Spleen (tissue), 11 donors: ENCODE measurements at regions not wholly inside any gene's neighbourhood (a gene's known extent, or its start where the extent isn't known, plus 50 kb on each side); places are given as distances from the start of the nearest gene placed in this dataset.

Experiments
- DNase-seq: peaks from one replicate; pipeline ENCODE4 v3.0.0-alpha.2; 2020
- H3K27ac ChIP-seq, 8 donors: fragments of 200-600 bp; sonication (generic) in 7 of 8; 1 replicate in 4 of 8; 2 replicates in 4 of 8; pipeline versions ENCODE4 v1.5.0 to v1.8.0; 2016 to 2021; ENCODE audit warnings: inconsistent platforms in 4 of 8, mild to moderate bottlenecking in 4 of 8, moderate library complexity in 1 of 8
- H3K27me3 ChIP-seq, 7 donors: fragments of 200-600 bp; sonication (generic) in 6 of 7; replicated peaks in 1 of 7; 1 replicate in 4 of 7; 2 replicates in 3 of 7; pipeline versions ENCODE4 v1.5.0 to v1.8.0; 2016 to 2021; ENCODE audit warnings: inconsistent platforms in 3 of 7, mild to moderate bottlenecking in 1 of 7
- H3K36me3 ChIP-seq, 6 donors: fragments of 200-600 bp; sonication (generic) in 5 of 6; 1 replicate in 4 of 6; 2 replicates in 2 of 6; pipeline versions ENCODE4 v1.5.0 to v1.8.0; 2016 to 2021; ENCODE audit warnings: inconsistent platforms in 2 of 6
- H3K4me1 ChIP-seq, 6 donors: fragments of 200-600 bp; sonication (generic) in 5 of 6; 1 replicate in 3 of 6; 2 replicates in 3 of 6; pipeline versions ENCODE4 v1.5.0 to v1.8.0; 2016 to 2021; ENCODE audit warnings: inconsistent platforms in 3 of 6
- H3K4me3 ChIP-seq, 8 donors: fragments of 200-600 bp; sonication (generic) in 7 of 8; 1 replicate in 4 of 8; 2 replicates in 4 of 8; pipeline versions ENCODE4 v1.5.0 to v1.8.0; 2016 to 2021; ENCODE audit warnings: inconsistent platforms in 4 of 8, mild to moderate bottlenecking in 4 of 8, moderate library complexity in 2 of 8
- H3K9me3 ChIP-seq, 8 donors: fragments of 200-600 bp; sonication (generic) in 7 of 8; 1 replicate in 4 of 8; 2 replicates in 4 of 8; pipeline versions ENCODE4 v1.5.0 to v1.8.0; 2016 to 2021; ENCODE audit warnings: inconsistent platforms in 4 of 8
- POLR2A ChIP-seq, 3 donors: fragments of 450-650 bp; IDR thresholded peaks; one replicate each; pipeline ENCODE4 v1.5.1; 2017; ENCODE audit warnings: antibody characterized with exemption in 3 of 3, mild to moderate bottlenecking in 1 of 3
- POLR2AphosphoS5 ChIP-seq, 3 donors: sonication (generic); formaldehyde crosslinking; IDR thresholded peaks; one replicate each; pipeline ENCODE4 v1.5.1; 2017; ENCODE audit warnings: antibody characterized with exemption in 3 of 3
- WGBS, 5 donors: extraction: QIAGEN DNeasy Blood & Tissue Kit in 3 of 5; methylation state at CpG; one replicate each; pipeline versions ENCODE4 v1.1.5 to v1.1.7; 2013 to 2018; 5-methylcytosine and 5-hydroxymethylcytosine counted together
- intact Hi-C: fragments of 100-400 bp; cut with DNase I; formaldehyde crosslinking; loops from one replicate; pipeline ENCODE4 v1.15.0; 2023; ENCODE audit warnings: low total_unique reads
- TF ChIP-seq, protein P1 (sequence below), 11 experiments: fragments of 200-600 bp in 7 of 11; fragments of 450-650 bp in 4 of 11; sonication (generic) in 4 of 11; IDR thresholded peaks in 8 of 11; conservative IDR thresholded peaks in 3 of 11; 1 replicate in 7 of 11; 2 replicates in 4 of 11; pipeline versions ENCODE4 v1.4.0 to v1.8.0; 2016 to 2021; ENCODE audit warnings: antibody characterized with exemption in 11 of 11, inconsistent platforms in 4 of 11, mild to moderate bottlenecking in 1 of 11
- donor health status: healthy with polysubstance abuse.
- donor health status: DM: no; HTN: no; CAD: no; lungs with moderate emphysema.
- donor health status: DM: no; HTN: no; CAD: no.
- donor health status: Bipolar disorder and iron deficiency.
- donor health status: healthy.
- donor health status: DM: no; HTN: no; CAD: no.
- donor health status: DM: yes; HTN: yes; CAD: no.

DNA sequence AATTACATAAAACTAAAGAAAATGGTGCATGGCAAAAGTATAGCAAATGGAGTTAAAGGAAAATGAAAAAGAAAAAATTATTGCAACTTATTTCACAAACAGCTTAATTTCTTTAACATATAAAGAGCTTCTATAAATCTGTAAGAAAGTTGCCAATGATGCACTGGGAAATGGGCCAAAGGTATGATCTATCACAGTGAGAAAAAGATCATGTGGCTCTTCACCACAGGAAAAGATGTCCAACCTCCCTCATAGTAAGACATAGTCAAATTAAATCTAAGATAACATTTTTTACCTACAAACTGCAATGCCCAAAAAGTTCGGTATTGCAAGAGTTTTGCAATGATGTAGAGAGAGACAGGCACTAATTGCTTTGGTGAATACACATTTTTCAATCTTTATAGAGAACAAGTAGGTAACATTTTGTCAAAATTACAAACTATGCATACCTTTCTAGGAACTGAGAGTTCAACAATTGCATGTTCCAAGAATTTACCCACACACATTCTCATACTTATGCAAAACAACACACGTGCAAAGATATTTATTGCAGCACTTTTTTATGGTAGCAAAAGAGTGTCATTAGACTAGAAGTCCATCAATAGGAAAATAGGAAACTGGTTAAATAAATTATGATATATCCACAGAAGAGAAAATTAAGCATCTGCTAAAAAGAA, 372.6 kb downstream of the QKI start:
- no peaks in the 10 kb centered on the region for H3K9me3 ChIP-seq
- H3K36me3 ChIP-seq: no peaks in the 10 kb centered on the region
- peaks cover 0 to 11% (median 3%) of the 10 kb centered on the region in 6 donors for H3K4me1 ChIP-seq
- H3K27ac ChIP-seq: no peak overlapping the region
- WGBS, 5 donors: 41 to 62% (median 57%) methylated on average over 2 of the region's 2 CpGs
- DNase-seq: no peak
- H3K4me3 ChIP-seq: no peak overlapping the region
- intact Hi-C loops: no loop called here
- no peaks in the 10 kb centered on the region for H3K27me3 ChIP-seq
- TF ChIP-seq POLR2AphosphoS5 (IDR thresholded peaks at IDR 0.05) (no peak), POLR2A (IDR thresholded peaks at IDR 0.05) (no peak)
- TF ChIP-seq, protein P1, sequence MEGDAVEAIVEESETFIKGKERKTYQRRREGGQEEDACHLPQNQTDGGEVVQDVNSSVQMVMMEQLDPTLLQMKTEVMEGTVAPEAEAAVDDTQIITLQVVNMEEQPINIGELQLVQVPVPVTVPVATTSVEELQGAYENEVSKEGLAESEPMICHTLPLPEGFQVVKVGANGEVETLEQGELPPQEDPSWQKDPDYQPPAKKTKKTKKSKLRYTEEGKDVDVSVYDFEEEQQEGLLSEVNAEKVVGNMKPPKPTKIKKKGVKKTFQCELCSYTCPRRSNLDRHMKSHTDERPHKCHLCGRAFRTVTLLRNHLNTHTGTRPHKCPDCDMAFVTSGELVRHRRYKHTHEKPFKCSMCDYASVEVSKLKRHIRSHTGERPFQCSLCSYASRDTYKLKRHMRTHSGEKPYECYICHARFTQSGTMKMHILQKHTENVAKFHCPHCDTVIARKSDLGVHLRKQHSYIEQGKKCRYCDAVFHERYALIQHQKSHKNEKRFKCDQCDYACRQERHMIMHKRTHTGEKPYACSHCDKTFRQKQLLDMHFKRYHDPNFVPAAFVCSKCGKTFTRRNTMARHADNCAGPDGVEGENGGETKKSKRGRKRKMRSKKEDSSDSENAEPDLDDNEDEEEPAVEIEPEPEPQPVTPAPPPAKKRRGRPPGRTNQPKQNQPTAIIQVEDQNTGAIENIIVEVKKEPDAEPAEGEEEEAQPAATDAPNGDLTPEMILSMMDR (IDR thresholded peaks at IDR 0.05 in 8 of 11, conservative IDR thresholded peaks at IDR 0.05 in 3 of 11): no peak

DNA sequence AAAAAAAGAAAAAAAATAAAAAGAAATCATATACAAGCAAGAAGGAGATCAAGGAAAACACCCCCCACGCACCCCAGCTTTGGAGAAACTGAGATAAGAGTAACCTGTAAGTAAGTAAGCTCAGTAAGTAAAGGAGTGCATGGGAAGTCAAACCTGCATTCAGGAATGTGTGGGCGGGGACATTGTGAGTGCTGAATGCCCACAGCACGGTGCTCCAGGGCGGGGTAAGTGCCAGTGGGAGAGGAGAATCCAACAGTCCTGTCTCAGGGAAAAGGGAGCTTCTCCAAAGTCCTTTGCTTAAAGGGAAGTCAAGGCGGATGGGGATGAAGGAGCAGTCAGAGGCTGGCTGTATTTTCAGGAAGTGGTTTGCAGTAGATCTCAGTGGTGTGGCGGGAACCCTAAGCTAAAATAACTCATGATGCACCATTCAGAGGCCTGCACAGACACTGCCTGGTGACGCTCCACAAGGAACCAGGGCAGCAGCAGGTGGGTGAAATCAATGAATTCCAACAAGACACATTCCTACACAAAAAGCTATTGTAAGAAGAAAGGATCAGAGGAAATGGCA, 368.0 kb downstream of the QKI start:
- H3K4me3 ChIP-seq: no peak overlapping the region
- H3K36me3 ChIP-seq: no peaks in the 10 kb centered on the region
- no peak for DNase-seq
- TF ChIP-seq POLR2A (IDR thresholded peaks at IDR 0.05) (no peak), POLR2AphosphoS5 (IDR thresholded peaks at IDR 0.05) (no peak)
- TF ChIP-seq, protein P1 (IDR thresholded peaks at IDR 0.05 in 8 of 11, conservative IDR thresholded peaks at IDR 0.05 in 3 of 11): no peak
- H3K9me3 ChIP-seq: no peaks in the 10 kb centered on the region
- intact Hi-C loops: no loop called here
- H3K4me1 ChIP-seq: peaks cover 0 to 11% (median 3%) of the 10 kb centered on the region in 6 donors
- 43 to 55% (median 50%) methylated on average over 7 of the region's 7 CpGs for WGBS, 5 donors
- H3K27ac ChIP-seq: no peak overlapping the region
- no peaks in the 10 kb centered on the region for H3K27me3 ChIP-seq

DNA sequence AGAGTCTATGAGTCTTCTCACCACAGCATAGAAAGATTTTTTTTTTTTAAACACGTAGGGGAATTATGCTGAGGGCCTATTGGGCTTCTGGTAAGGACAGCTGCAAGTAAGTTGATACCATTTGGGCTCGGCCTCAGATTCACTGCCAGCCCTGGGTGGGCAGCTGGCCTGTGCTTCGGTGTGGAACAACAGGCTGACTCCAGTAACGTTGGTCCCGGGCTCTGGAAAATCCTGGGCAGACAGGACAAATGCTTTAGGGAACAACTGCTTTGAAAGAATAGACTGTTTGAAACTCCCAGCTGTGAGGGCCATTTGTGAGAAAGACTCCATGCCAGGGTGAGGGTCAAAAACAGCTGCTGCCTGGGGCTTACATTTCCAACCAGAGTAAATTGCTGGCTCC, 366.5 kb downstream of the QKI start:
- H3K36me3 ChIP-seq: no peaks in the 10 kb centered on the region
- H3K4me1 ChIP-seq: peaks cover 0 to 11% (median 3%) of the 10 kb centered on the region in 6 donors
- no peaks in the 10 kb centered on the region for H3K9me3 ChIP-seq
- 59 to 90% (median 88%) methylated on average over 2 to 5 of the region's 5 CpGs for WGBS, 5 donors
- no peaks in the 10 kb centered on the region for H3K27me3 ChIP-seq
- H3K27ac ChIP-seq: no peak overlapping the region
- H3K4me3 ChIP-seq: no peak overlapping the region
- DNase-seq: no peak
- TF ChIP-seq, protein P1 (IDR thresholded peaks at IDR 0.05 in 8 of 11, conservative IDR thresholded peaks at IDR 0.05 in 3 of 11): no peak
- TF ChIP-seq POLR2AphosphoS5 (IDR thresholded peaks at IDR 0.05) (no peak), POLR2A (IDR thresholded peaks at IDR 0.05) (no peak)
- intact Hi-C loops: no loop called here

DNA sequence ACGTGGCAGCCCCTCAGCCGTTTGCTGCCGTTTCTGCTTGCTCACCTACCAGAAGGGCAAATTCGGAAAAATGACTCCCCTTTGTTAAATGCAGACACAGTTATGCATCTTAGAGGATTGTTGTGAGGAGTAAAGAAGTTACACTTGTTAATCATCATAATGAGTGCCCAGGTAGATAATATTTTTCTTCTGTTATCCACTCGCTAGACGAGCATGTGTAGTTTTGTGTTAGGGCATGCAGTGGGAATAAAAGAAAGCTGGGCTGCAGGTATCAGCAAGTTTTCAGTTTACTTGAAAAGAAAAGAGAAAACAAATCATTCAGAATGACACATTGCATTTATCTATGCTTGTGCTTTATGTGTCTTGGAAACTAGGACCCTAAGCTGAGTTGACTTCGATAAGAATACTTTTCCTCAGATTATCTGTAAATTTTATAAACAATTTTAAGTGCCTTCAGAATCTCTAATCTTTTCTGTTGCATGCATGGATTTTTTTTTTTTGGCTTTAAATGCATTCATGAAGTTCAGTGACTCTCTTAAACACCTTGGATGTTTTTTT, 365.3 kb downstream of the QKI start:
- Histone ChIP-seq H3K4me1 (peaks cover 0 to 11% (median 3%) of the 10 kb centered on the region in 6 donors), H3K4me3 (no peak overlapping the region), H3K27me3 (no peaks in the 10 kb centered on the region), H3K27ac (no peak overlapping the region), H3K9me3 (no peaks in the 10 kb centered on the region), H3K36me3 (no peaks in the 10 kb centered on the region)
- TF ChIP-seq POLR2AphosphoS5 (IDR thresholded peaks at IDR 0.05): no peak
- TF ChIP-seq, protein P1 (IDR thresholded peaks at IDR 0.05 in 8 of 11, conservative IDR thresholded peaks at IDR 0.05 in 3 of 11): no peak
- DNase-seq: no peak
- WGBS, 5 donors: 84 to 94% (median 86%) methylated on average over 7 of the region's 7 CpGs
- intact Hi-C loops: no loop called here
